ENCODE measurements at regions not wholly inside any gene's neighbourhood (a gene's known extent, or its start where the extent isn't known, plus 50 kb on each side); places are given as distances from the start of the nearest gene placed in this dataset.

GRCh38 chr6:169937389-169938261 is 186.2 kb downstream of the ERMARD start:
- DNase-seq = no peak

GRCh38 chr6:169936355-169936975 is 185.0 kb downstream of the ERMARD start:
- DNase-seq = no peak

GRCh38 chr6:169935861-169936260 is 184.4 kb downstream of the ERMARD start:
- DNase-seq = no peak

GRCh38 chr6:169935348-169935718 is 183.9 kb downstream of the ERMARD start:
- DNase-seq = no peak

- DNase-seq = no peak
These were observed 183.4 kb downstream of the ERMARD start for GRCh38 chr6:169934699-169935347.

GRCh38 chr6:169933839-169934698 is 182.6 kb downstream of the ERMARD start:
- no peak for DNase-seq

- DNase-seq = no peak
These were observed 181.9 kb downstream of the ERMARD start for GRCh38 chr6:169933251-169933821.

GRCh38 chr6:169932491-169932890 is 181.1 kb downstream of the ERMARD start:
- no peak for DNase-seq

- no peak for DNase-seq
These were observed 179.8 kb downstream of the ERMARD start for GRCh38 chr6:169931261-169931660.

- no peak for DNase-seq
These were observed 179.4 kb downstream of the ERMARD start for GRCh38 chr6:169930799-169931198.

GRCh38 chr6:169927711-169928110 is 176.3 kb downstream of the ERMARD start:
- DNase-seq = no peak

- no peak for DNase-seq
These were observed 175.4 kb downstream of the ERMARD start for GRCh38 chr6:169926617-169927417.

GRCh38 chr6:169923468-169924464 is 172.3 kb downstream of the ERMARD start:
- DNase-seq = no peak

GRCh38 chr6:169921853-169922824 is 170.7 kb downstream of the ERMARD start:
- DNase-seq = no peak

- DNase-seq = no peak
These were observed 169.8 kb downstream of the ERMARD start for GRCh38 chr6:169921217-169921616.

- no peak for DNase-seq
These were observed 169.1 kb downstream of the ERMARD start for GRCh38 chr6:169920359-169921020.

- no peak for DNase-seq
These were observed 167.6 kb downstream of the ERMARD start for GRCh38 chr6:169918954-169919549.
